Mucosa of rectum (tissue), 2 donors: ENCODE measurements at regions not wholly inside any gene's neighbourhood (a gene's known extent, or its start where the extent isn't known, plus 50 kb on each side); places are given as distances from the start of the nearest gene placed in this dataset.

Experiments used
- H3K27ac ChIP-seq, 2 donors: one replicate each; pipeline ENCODE4 v1.7.0; 2013; ENCODE audit warnings: inconsistent platforms in 2 of 2, low read depth in 2 of 2, low read length in 2 of 2
- H3K27me3 ChIP-seq, 2 donors: one replicate each; pipeline ENCODE4 v1.7.0; 2013; ENCODE audit warnings: low read length in 2 of 2; ENCODE audit not compliant: control insufficient read depth in 2 of 2, insufficient read depth in 2 of 2
- H3K36me3 ChIP-seq, 2 donors: one replicate each; pipeline ENCODE4 v1.7.0; 2013; ENCODE audit warnings: low read length in 2 of 2; ENCODE audit not compliant: control insufficient read depth in 2 of 2, insufficient read depth in 2 of 2
- H3K4me1 ChIP-seq, 2 donors: one replicate each; pipeline ENCODE4 v1.7.0; 2013; ENCODE audit warnings: low read length in 2 of 2, mild to moderate bottlenecking in 1 of 2; ENCODE audit not compliant: control insufficient read depth in 2 of 2, insufficient read depth in 2 of 2
- H3K4me3 ChIP-seq, 2 donors: one replicate each; pipeline ENCODE4 v1.7.0; 2013; ENCODE audit warnings: low read length in 2 of 2
- H3K9ac ChIP-seq, 2 donors: one replicate each; pipeline ENCODE4 v1.7.0; 2013; ENCODE audit warnings: low read length in 2 of 2, low read depth in 1 of 2, mild to moderate bottlenecking in 1 of 2
- H3K9me3 ChIP-seq, 2 donors: one replicate each; pipeline ENCODE4 v1.7.0; 2013; ENCODE audit warnings: low read length in 2 of 2; ENCODE audit not compliant: control insufficient read depth in 2 of 2
- donor health status: healthy.
- donor health status: Normal muscosa, but diverticular disease.

- H3K4me3 ChIP-seq, result no peak overlapping the region
- H3K9me3 ChIP-seq, result no peaks in the 10 kb centered on the region
- no peak overlapping the region for H3K27ac ChIP-seq
- H3K4me1 ChIP-seq, result no peaks in the 10 kb centered on the region
- no peaks in the 10 kb centered on the region for H3K27me3 ChIP-seq
- no peaks in the 10 kb centered on the region for H3K36me3 ChIP-seq
- no peak overlapping the region for H3K9ac ChIP-seq
These were observed 77.0 kb upstream of the ALDH1A3 start for GRCh38 chr15:100802421-100803170.

- H3K4me3 ChIP-seq, result no peak overlapping the region
- no peaks in the 10 kb centered on the region for H3K9me3 ChIP-seq
- no peak overlapping the region for H3K9ac ChIP-seq
- no peak overlapping the region for H3K27ac ChIP-seq
- H3K36me3 ChIP-seq, result no peaks in the 10 kb centered on the region
- no peaks in the 10 kb centered on the region for H3K27me3 ChIP-seq
- no peaks in the 10 kb centered on the region for H3K4me1 ChIP-seq
These were observed 76.5 kb upstream of the ALDH1A3 start for GRCh38 chr15:100803171-100803440.

GRCh38 chr15:100806157-100806556, 73.5 kb upstream of the ALDH1A3 start:
- H3K9ac ChIP-seq, result no peak overlapping the region
- no peaks in the 10 kb centered on the region for H3K36me3 ChIP-seq
- no peaks in the 10 kb centered on the region for H3K4me1 ChIP-seq
- no peaks in the 10 kb centered on the region for H3K27me3 ChIP-seq
- H3K27ac ChIP-seq, result no peak overlapping the region
- no peak overlapping the region for H3K4me3 ChIP-seq
- H3K9me3 ChIP-seq, result no peaks in the 10 kb centered on the region

- H3K9ac ChIP-seq, result no peak overlapping the region
- H3K36me3 ChIP-seq, result no peaks in the 10 kb centered on the region
- no peaks in the 10 kb centered on the region for H3K9me3 ChIP-seq
- H3K4me1 ChIP-seq, result no peaks in the 10 kb centered on the region
- H3K27me3 ChIP-seq, result no peaks in the 10 kb centered on the region
- no peak overlapping the region for H3K27ac ChIP-seq
- no peak overlapping the region for H3K4me3 ChIP-seq
These were observed 72.6 kb upstream of the ALDH1A3 start for GRCh38 chr15:100807028-100807427.

GRCh38 chr15:100808691-100809090, 70.9 kb upstream of the ALDH1A3 start:
- no peak overlapping the region for H3K9ac ChIP-seq
- no peaks in the 10 kb centered on the region for H3K4me1 ChIP-seq
- no peak overlapping the region for H3K27ac ChIP-seq
- H3K36me3 ChIP-seq, result no peaks in the 10 kb centered on the region
- no peak overlapping the region for H3K4me3 ChIP-seq
- no peaks in the 10 kb centered on the region for H3K27me3 ChIP-seq
- no peaks in the 10 kb centered on the region for H3K9me3 ChIP-seq

GRCh38 chr15:100809151-100809550, 70.5 kb upstream of the ALDH1A3 start:
- Histone ChIP-seq H3K4me1 (no peaks in the 10 kb centered on the region), H3K36me3 (no peaks in the 10 kb centered on the region), H3K4me3 (no peak overlapping the region), H3K9ac (no peak overlapping the region), H3K9me3 (no peaks in the 10 kb centered on the region), H3K27me3 (no peaks in the 10 kb centered on the region), H3K27ac (no peak overlapping the region)

- Histone ChIP-seq H3K9ac (no peak overlapping the region), H3K4me3 (no peak overlapping the region), H3K36me3 (no peaks in the 10 kb centered on the region), H3K4me1 (no peaks in the 10 kb centered on the region), H3K27ac (no peak overlapping the region), H3K9me3 (no peaks in the 10 kb centered on the region), H3K27me3 (no peaks in the 10 kb centered on the region)
These were observed 70.0 kb upstream of the ALDH1A3 start for GRCh38 chr15:100809587-100809986.

- Histone ChIP-seq H3K4me3 (no peak overlapping the region), H3K9me3 (no peaks in the 10 kb centered on the region), H3K36me3 (no peaks in the 10 kb centered on the region), H3K27me3 (no peaks in the 10 kb centered on the region), H3K27ac (no peak overlapping the region), H3K9ac (no peak overlapping the region), H3K4me1 (no peaks in the 10 kb centered on the region)
These were observed 69.4 kb upstream of the ALDH1A3 start for GRCh38 chr15:100810229-100810628.

- Histone ChIP-seq H3K4me3 (no peak overlapping the region), H3K9me3 (peaks cover 0 to 2% of the 10 kb centered on the region in 2 donors), H3K4me1 (no peaks in the 10 kb centered on the region), H3K27me3 (no peaks in the 10 kb centered on the region), H3K9ac (no peak overlapping the region), H3K27ac (no peak overlapping the region), H3K36me3 (no peaks in the 10 kb centered on the region)
These were observed 68.8 kb upstream of the ALDH1A3 start for GRCh38 chr15:100810831-100811230.

GRCh38 chr15:100812802-100813201, 66.8 kb upstream of the ALDH1A3 start:
- Histone ChIP-seq H3K9ac (no peak overlapping the region), H3K27ac (no peak overlapping the region), H3K4me1 (no peaks in the 10 kb centered on the region), H3K36me3 (no peaks in the 10 kb centered on the region), H3K4me3 (no peak overlapping the region), H3K27me3 (no peaks in the 10 kb centered on the region), H3K9me3 (peaks cover 0 to 4% of the 10 kb centered on the region in 2 donors)

GRCh38 chr15:100818927-100819326, 60.7 kb upstream of the ALDH1A3 start:
- Histone ChIP-seq H3K9me3 (peaks cover 0 to 4% of the 10 kb centered on the region in 2 donors), H3K27me3 (no peaks in the 10 kb centered on the region), H3K27ac (no peak overlapping the region), H3K36me3 (no peaks in the 10 kb centered on the region), H3K4me3 (no peak overlapping the region), H3K4me1 (no peaks in the 10 kb centered on the region), H3K9ac (no peak overlapping the region)
